ENCODE measurements at regions not wholly inside any gene's neighbourhood (a gene's known extent, or its start where the extent isn't known, plus 50 kb on each side); places are given as distances from the start of the nearest gene placed in this dataset.

DNA sequence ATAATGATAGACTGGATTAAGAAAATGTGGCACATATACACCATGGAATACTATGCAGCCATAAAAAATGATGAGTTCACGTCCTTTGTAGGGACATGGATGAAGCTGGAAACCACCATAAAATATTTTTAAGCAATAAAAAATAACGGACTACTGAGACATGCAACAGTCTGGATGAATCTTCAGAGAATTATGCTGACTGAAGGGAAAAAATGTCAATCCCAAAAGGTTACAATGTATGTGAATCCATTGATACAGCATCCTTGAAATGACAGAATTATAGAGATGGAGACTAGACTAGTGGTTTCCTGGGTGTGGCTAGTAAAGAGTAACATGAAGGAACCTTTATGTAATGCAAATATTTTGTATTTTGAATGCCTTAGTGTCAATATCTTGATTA, 1808.6 kb upstream of the NUDT12 start:
- H3K4me1 ChIP-seq = no peaks in the 10 kb centered on the region
- no peak for TF ChIP-seq CTCF (IDR thresholded peaks at IDR 0.05)
- TF ChIP-seq POLR2A (IDR thresholded peaks at IDR 0.05) = no peak
- H3K27ac ChIP-seq = no peak overlapping the region
- intact Hi-C loops (cut with DNase I) = no loop called here
- WGBS (ENCODE audit: insufficient coverage, low coverage, low lambda C conversion rate, missing lambda C conversion rate) = 12% methylated on average over 2 of the region's 2 CpGs
- no peak for DNase-seq
- no peak overlapping the region for H3K4me3 ChIP-seq
- ATAC-seq = no peak
- no peaks in the 10 kb centered on the region for H3K9me3 ChIP-seq
- no peaks in the 10 kb centered on the region for H3K36me3 ChIP-seq
- no peaks in the 10 kb centered on the region for H3K27me3 ChIP-seq

GRCh38 chr5:105350486-105351140, 1788.0 kb upstream of the NUDT12 start:
- ATAC-seq (no peak), DNase-seq (no peak)
- Histone ChIP-seq H3K9me3 (no peaks in the 10 kb centered on the region), H3K4me1 (no peaks in the 10 kb centered on the region), H3K27ac (no peak overlapping the region), H3K36me3 (no peaks in the 10 kb centered on the region), H3K27me3 (no peaks in the 10 kb centered on the region), H3K4me3 (no peak overlapping the region)
- intact Hi-C loops (cut with DNase I) = no loop called here
- 59% methylated on average over 3 of the region's 5 CpGs for WGBS (ENCODE audit: insufficient coverage, low coverage, low lambda C conversion rate, missing lambda C conversion rate)
- no peak for TF ChIP-seq CTCF (IDR thresholded peaks at IDR 0.05)
- no peak for TF ChIP-seq POLR2A (IDR thresholded peaks at IDR 0.05)

DNA sequence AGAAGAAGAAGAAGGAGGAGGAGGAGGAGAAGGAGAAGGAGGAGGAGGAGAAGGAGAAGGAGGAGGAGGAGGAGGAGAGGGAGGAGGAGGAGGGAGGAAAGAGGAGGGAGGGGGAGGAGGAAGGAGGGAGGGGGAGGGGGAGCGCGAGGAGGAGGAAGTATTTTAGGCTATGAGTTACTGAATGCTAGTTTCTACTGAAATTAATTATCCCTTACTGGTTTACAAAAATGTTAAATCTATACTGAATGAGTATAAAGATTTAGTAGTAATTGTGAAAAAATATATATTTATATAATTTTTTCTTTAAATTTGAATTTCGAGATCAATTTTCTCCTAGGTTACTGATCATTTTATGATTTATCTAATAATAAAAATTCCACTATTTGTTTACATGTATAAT, 1769.0 kb upstream of the NUDT12 start:
- 73% methylated on average over 3 of the region's 3 CpGs for WGBS (ENCODE audit: insufficient coverage, low coverage, low lambda C conversion rate, missing lambda C conversion rate)
- DNase-seq = no peak
- Histone ChIP-seq H3K9me3 (no peaks in the 10 kb centered on the region), H3K4me1 (no peaks in the 10 kb centered on the region), H3K4me3 (no peak overlapping the region), H3K36me3 (no peaks in the 10 kb centered on the region), H3K27ac (no peak overlapping the region), H3K27me3 (no peaks in the 10 kb centered on the region)
- TF ChIP-seq CTCF (IDR thresholded peaks at IDR 0.05) (no peak), POLR2A (IDR thresholded peaks at IDR 0.05) (no peak)
- no peak for ATAC-seq
- intact Hi-C loops (cut with DNase I) = no loop called here

- H3K4me3 ChIP-seq = no peak overlapping the region
- H3K27me3 ChIP-seq = no peaks in the 10 kb centered on the region
- no peaks in the 10 kb centered on the region for H3K36me3 ChIP-seq
- TF ChIP-seq POLR2A (IDR thresholded peaks at IDR 0.05) = no peak
- no peak for TF ChIP-seq CTCF (IDR thresholded peaks at IDR 0.05)
- no peak overlapping the region for H3K27ac ChIP-seq
- no peak for DNase-seq
- intact Hi-C loops (cut with DNase I) = no loop called here
- no peaks in the 10 kb centered on the region for H3K4me1 ChIP-seq
- WGBS (ENCODE audit: insufficient coverage, low coverage, low lambda C conversion rate, missing lambda C conversion rate) = 65% methylated on average over 1 of the region's 1 CpG
- no peak for ATAC-seq
- no peaks in the 10 kb centered on the region for H3K9me3 ChIP-seq
Observed at GRCh38 chr5:105330185-105330584, 1767.6 kb upstream of the NUDT12 start.

- Histone ChIP-seq H3K4me1 (no peaks in the 10 kb centered on the region), H3K27me3 (no peaks in the 10 kb centered on the region), H3K27ac (no peak overlapping the region), H3K36me3 (no peaks in the 10 kb centered on the region), H3K4me3 (no peak overlapping the region), H3K9me3 (no peaks in the 10 kb centered on the region)
- no peak for TF ChIP-seq POLR2A (IDR thresholded peaks at IDR 0.05)
- no peak for TF ChIP-seq CTCF (IDR thresholded peaks at IDR 0.05)
- no peak for ATAC-seq
- DNase-seq = no peak
- intact Hi-C loops (cut with DNase I) = no loop called here
- 94% methylated on average over 1 of the region's 1 CpG for WGBS (ENCODE audit: insufficient coverage, low coverage, low lambda C conversion rate, missing lambda C conversion rate)
Observed at GRCh38 chr5:105304859-105305258, 1742.3 kb upstream of the NUDT12 start.

Measured in right lobe of liver (tissue), 6 donors.